Ramos (cell line): ENCODE measurements at regions not wholly inside any gene's neighbourhood (a gene's known extent, or its start where the extent isn't known, plus 50 kb on each side); places are given as distances from the start of the nearest gene placed in this dataset.

ENCODE experiments used
- in situ Hi-C: fragments of 300-500 bp; cut with MboI; formaldehyde crosslinking; loops from one replicate; pipeline ENCODE4 v1.14.3; 2022; ENCODE audit warnings: low sequenced_read_pairs; ENCODE audit not compliant: unreplicated experiment

GRCh38 chr21:39106881-39107462 is 76.3 kb downstream of the PSMG1 start:
- in situ Hi-C loops, result no loop called here

- in situ Hi-C loops, result no loop called here
These were observed 77.4 kb downstream of the PSMG1 start for GRCh38 chr21:39105836-39106235.

GRCh38 chr21:39105341-39105765 is 77.9 kb downstream of the PSMG1 start:
- in situ Hi-C loops, result no loop called here

GRCh38 chr21:39104911-39105310 is 78.3 kb downstream of the PSMG1 start:
- in situ Hi-C loops, result no loop called here

- in situ Hi-C loops, result no loop called here
These were observed 79.6 kb downstream of the PSMG1 start for GRCh38 chr21:39103689-39104088.

GRCh38 chr21:39099859-39100258 is 83.4 kb downstream of the PSMG1 start:
- in situ Hi-C loops, result no loop called here

GRCh38 chr21:39098696-39099200 is 84.5 kb downstream of the PSMG1 start:
- in situ Hi-C loops, result no loop called here

- in situ Hi-C loops, result no loop called here
These were observed 85.3 kb downstream of the PSMG1 start for GRCh38 chr21:39097981-39098380.

GRCh38 chr21:39097335-39097861 is 85.9 kb downstream of the PSMG1 start:
- in situ Hi-C loops, result no loop called here

- in situ Hi-C loops, result no loop called here
These were observed 86.5 kb downstream of the PSMG1 start for GRCh38 chr21:39096754-39097153.

GRCh38 chr21:39095681-39096080 is 87.6 kb downstream of the PSMG1 start:
- in situ Hi-C loops, result no loop called here

- in situ Hi-C loops, result no loop called here
These were observed 88.2 kb downstream of the PSMG1 start for GRCh38 chr21:39094847-39095579.

GRCh38 chr21:39094087-39094780 is 89.0 kb downstream of the PSMG1 start:
- in situ Hi-C loops, result no loop called here

- in situ Hi-C loops, result no loop called here
These were observed 89.7 kb downstream of the PSMG1 start for GRCh38 chr21:39093526-39093925.

- in situ Hi-C loops, result no loop called here
These were observed 94.3 kb downstream of the PSMG1 start for GRCh38 chr21:39088831-39089380.

GRCh38 chr21:39088031-39088370 is 95.2 kb downstream of the PSMG1 start:
- in situ Hi-C loops, result no loop called here

GRCh38 chr21:39087238-39088030 is 95.8 kb downstream of the PSMG1 start:
- in situ Hi-C loops, result no loop called here

- in situ Hi-C loops, result no loop called here
These were observed 96.7 kb downstream of the PSMG1 start for GRCh38 chr21:39086547-39086946.

- in situ Hi-C loops, result no loop called here
These were observed 97.3 kb downstream of the PSMG1 start for GRCh38 chr21:39085843-39086405.
